ENCODE measurements at regions not wholly inside any gene's neighbourhood (a gene's known extent, or its start where the extent isn't known, plus 50 kb on each side); places are given as distances from the start of the nearest gene placed in this dataset.
A peak's percentile ranks its signal among the peaks of the same experiment; 100 is the strongest.
"Not testable (repeated sequence)": the region's sequence is repeated elsewhere in the genome, so short reads cannot be mapped to it uniquely, and the experiment has no call there.

DNA sequence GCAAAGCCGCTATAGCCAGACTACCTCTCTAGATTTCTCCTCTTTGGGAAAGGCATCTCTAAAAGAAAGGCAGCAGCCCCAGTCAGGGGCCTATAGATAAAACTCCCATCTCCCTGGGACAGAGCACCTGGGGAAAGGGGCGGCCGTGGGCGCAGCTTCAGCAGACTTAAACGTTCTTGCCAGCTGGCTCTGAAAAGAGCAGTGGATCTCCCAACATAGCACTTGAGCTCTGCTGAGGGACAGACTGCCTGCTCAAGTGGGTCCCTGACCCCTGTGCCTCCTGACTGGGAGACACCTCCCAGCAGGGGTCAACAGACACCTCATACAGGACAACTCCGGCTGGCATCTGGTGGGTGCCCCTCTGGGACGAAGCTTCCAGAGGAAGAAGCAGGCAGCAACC lies 276.5 kb downstream of the CD109 start:
- not testable (repeated sequence) for DNase-seq

DNA sequence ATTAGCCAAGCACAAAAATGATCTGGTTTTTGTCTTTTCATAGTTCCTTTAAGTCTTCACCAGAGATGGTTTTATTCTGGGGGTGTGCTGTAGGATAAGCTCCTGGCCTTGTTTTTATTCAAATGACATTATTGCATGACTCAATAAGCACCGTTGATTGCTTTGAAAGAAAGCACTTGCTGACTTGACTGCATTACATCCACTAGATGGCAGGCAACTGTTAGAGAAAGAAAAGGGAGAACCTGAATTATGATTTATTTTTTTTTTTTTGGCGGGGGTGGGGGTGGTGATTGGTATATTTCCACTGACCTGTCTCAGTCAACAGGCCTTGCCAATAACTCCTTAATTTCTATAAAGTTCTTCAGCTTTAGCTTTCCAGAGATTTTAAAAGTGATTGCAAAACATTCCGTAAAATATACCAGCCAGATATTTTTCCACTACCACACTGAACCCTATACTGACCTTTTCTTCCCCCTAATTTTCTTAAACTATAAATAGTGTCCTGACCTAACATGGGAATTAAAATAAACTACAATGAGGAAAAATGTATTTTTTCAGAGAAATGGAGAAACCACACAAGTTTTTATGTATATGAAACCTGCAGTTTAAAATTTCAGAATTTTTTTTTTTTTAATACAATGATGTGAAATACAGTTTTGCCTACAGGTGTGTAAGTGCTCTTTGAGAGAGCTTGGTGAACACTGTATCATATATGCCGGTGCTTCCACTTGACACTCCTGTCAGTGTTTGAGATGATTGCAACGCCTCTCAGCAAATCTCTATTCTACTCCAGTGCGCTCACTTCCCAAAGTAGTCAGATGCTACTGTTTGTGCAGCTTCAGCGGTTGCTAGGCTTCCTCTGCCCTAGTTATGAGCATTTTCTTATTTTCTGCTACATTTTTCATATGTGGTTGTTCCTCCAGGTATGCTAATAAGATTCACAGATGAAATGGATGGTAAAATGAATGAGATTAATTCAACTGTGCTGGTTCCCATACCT lies 274.3 kb downstream of the CD109 start:
- peak; percentile 13 for DNase-seq

DNA sequence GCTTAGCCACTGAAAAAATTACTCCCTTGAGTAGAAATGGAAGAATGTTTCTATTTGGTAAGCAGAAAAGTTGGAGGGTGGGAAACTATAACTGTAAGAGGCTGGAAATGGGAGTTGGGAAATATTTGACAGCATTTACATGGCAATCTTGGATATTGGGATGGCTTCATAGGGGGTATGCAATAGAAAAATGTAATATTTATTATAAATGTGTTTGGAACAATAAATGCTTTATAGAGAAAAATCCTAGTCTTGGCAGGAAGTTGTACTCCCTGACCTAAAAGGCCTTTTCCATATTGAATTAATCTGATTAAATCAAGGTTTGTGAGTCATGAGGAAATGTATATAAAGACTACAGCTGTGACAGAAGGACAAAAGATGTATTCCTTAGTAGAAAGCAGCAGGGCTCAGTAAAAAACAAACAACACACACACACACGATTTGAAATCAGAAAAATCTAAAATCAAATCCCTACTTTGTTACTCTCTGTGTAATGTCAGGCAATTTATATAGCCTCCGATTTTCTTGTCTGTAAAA lies 272.3 kb downstream of the CD109 start:
- no peak for DNase-seq

DNA sequence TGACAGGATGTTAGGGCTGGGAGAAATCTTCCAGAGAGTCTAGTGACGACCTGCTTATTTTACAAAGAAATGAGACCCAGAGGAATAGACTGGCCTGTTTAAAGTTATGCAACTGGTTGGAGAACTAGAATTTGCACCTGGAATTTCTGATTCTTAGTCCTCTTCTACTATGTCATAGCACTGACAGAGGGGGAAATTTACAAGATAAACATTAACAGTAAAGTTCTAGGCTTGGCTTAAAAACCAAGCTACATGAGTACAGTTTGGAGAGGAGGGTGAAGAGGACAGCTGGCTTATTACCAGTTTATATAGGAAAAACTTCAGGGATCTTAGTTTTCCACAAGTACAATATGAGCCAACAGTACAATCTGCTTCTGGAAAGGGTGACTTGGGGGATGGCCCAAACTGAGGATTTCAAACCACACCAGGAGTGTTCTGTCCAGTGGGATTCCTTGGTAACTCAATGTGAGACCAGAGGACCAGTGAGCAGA lies 269.6 kb downstream of the CD109 start:
- no peak for DNase-seq

DNA sequence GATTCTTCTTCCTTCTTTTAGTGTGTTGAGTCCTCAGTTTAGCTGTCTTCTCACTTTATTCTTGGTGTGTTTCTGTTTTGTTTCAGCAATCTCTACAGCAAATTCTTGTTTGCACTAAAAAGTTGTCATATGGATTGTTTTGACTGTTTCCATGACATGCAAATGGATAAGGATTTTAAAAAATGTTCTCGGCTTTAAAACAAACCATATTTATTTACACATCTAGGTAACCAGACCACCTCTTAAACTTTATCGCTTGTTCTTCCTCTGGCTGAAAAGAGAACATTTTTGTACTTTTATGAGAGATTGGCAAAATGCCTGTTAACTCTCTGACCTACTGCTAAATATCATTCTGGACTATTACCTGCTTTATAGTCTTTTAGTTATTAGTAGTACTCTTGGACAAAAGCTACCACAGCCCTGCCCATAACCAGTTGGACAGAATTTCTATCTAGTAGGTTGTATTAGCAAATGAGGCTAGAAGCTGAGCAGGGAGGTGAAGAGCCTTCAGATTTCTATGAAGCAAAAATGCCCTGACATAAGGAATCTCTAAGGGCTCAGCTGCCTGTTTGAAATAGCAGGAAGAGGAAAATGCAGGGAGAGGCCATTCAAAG lies 268.3 kb downstream of the CD109 start:
- no peak for DNase-seq

DNA sequence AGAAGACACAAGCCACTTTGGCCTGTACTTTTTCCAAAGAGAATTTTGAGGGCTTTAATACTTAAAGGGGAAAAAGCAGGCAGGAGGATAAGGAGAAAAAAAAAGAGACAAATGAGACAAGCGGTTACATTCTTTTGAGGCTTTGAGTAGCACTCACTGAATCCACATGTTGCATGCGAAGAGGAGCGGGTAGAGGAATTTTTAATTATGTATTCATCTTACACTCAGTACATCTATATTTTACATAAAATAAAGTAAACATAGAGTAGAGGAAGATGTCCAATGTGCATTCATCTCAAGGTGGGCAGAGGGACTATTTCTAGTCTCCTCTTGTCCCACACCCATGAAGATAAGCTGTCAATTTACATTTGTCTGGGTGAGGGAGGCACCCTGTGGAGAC lies 266.9 kb downstream of the CD109 start:
- no peak for DNase-seq

DNA sequence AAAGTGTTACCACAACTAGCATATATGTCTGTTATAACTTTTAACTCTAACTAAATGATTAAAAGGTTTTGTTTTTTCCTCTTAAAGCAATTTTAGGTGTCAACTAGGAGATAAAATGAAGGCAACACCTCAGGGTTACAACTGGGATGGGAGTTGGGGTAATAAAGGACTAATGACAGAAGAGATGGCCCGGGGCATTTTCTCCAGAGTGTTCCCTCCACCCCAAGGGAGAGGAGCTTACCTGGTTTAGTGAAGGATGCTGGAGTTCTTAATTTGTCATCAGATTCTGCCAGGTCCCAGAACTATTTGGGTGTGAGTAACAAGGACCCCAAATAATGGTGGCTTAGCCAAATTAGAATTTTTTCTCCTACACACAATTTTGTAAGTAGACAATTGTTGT lies 260.3 kb downstream of the CD109 start:
- no peak for DNase-seq

DNA sequence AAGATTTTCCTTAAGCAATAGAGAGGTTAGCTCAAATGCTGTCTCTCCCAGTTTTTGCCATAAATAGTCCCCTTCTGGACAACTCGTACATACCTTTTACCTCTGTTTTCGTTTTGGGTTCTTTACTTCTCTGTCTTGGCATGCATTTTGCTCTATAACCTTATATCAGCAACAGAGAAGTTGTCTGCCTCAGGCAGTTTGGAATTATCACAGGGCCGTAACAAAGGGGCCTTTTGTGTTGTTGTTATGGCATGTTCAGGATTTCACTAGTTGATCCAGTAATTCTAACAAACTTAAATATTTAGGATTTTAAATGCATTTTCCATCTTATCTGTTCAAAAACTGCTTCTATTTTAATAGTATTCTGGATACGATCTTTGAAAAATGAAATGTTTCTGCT lies 259.8 kb downstream of the CD109 start:
- no peak for DNase-seq

DNA sequence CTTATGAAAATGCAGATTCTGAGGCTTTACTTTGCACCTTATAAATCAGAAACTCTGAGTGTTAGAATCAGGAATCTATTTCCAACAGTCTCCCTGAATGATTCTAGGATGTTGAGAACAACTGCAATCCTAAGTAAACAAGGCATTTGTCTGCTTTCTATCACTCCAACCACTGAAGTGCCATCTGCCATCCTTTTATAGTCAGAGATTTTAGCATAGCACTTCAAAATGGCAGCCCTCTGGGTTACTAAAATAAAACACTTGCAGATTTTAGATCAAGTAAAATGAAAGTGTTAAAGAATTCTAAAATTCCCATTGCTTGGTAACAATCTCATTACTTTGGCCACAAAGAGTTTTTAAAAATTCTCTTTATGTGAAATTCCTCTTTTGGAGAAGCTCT lies 258.9 kb downstream of the CD109 start:
- no peak for DNase-seq

DNA sequence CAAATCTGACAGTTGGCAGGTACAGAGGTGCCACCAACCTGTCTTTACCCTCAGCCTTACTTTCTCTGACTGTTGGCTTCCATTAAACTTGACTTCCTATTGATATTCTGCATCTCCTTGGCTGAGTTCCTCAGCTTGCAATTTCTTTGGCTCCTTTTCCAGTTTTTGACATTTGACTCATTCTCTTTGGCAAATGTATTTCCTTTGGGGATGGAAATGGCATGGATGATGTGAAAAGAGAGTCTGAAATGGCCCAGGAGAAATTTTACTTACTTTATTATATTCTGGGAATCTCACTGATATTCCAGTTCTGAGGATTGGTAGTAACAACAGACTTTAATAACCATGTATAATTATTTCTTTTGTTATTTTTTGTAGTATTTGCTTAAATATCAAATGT lies 255.2 kb downstream of the CD109 start:
- DNase-seq = no peak

DNA sequence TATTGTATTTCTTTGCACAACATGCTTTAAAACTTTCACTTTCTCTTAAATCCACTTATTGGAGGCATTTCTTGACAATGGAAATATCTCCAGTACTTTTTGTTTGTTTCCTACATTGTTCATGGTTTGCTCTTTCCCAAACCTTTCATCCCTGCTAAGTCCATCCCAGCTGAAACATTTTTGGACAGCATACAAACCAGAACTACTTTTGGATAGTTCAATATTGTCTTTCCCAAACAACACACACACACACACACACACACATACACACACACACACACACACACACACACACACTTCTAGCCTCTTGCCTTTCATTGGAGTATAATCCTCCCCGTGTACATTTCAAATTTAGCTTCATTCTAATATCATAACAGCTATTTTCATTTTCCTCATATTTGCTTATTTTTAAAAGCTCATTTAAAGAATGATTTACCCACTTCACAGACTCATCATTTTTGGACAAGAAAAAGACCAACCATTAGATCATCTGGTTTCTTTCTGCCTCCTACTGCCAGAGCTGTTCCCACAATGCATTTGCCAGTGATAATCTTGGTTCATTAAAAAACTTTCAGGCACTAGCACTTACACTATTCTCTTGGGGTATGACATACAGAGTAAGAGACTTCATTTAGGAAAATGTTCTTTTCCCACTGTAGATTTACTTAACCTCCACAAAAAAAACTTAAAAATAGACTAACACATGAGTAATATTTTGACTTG lies 248.1 kb downstream of the CD109 start:
- no peak for DNase-seq

DNA sequence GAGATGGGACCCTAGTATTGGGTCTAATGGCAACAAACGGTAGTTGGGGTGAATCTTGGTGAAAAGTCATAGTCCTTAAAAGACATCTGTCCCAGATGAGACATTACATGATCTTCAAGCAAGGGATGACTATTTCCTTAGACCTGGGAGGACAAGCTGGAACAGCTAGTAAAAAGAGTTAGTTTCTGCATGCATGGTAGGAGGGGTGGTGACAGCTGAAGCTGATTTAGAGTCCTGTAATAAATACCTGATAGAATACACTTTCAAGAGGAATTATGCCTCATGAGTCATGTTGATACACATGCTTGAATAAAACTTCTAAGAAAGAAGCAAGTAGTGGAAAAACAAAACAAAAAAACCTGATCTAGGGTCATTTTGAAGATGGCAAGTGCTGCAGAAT lies 247.4 kb downstream of the CD109 start:
- DNase-seq = no peak

DNA sequence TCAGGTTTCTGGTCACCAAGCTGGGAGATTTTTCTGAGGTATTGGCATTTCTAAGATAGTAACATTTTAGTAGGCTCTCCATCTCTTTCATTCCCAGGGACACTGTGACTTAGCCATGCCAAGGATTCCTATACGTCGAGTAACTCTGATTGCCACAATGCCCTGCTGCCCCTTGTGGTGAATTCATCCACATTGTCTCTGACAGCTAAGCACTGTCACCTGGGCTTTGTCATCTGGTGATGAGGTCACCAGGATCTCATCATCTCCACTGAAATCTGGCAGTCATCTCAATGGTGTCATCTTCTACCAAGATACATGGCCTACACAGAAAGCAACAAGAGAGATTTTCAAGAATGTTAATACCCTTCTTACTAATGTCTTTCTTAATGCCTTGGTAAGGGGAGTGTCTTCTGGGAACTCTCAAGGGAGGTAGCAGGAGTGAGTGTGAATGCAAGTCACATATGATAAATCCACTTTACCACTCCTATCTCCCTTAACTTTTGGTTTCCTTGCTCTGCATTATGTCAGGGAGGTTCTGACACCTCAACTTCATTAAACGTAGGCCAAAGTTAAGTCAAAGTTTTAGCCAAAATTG lies 246.7 kb downstream of the CD109 start:
- DNase-seq = no peak

DNA sequence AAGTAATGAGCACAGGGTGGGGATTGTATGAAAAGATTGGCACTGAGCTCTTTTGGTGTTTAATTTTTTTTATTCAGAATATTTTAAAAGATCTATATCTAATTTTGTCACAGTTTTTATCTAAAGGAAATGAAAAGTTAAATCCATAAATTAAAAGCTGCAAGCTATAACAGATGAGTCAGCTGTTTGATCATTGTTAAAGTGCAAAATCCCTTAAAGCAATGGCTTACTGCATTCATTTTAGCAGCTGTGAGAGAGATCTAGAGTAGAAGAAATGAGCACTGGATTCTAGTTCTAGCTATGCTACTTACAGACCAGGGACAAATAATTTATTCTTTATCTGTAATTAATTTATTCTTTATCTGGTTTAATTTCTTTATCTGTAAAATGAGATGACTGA lies 245.9 kb downstream of the CD109 start:
- DNase-seq = no peak

DNA sequence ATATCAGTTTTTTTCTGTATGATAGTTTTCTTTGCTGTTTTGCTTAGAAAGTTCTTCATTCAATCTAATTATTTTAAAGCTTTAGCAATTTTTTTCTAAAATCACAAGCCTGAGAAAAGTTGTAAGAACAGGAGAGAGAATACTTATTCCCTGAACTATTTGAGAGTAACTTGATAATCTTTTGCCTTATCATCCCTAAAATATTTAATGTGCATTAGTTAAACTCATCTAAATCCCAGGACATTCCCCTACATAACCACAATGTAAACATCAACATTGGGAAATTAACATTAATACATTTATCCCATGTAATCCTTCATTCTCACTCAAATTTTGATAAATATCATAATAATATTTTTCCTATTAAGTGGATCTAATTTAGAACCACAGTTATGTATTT lies 241.8 kb downstream of the CD109 start:
- no peak for DNase-seq

DNA sequence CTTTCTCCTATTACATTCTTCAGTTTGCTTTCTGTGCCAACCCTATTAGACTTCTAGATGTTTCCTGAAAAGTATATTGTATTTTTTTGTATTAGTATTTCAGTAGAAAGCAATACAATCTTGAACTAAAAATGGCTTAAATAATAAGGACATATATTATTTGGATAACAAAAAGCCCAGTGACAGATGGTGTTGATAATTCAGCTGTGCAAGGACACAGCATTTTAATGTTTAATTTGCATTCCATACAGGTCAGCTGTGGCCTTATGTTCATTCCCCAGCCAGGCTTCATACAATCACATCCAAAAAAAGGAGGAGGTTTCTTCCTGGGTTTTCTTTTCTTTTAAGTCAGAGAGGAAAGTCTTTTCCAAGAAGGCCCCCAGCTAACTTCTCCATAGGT lies 236.9 kb downstream of the CD109 start:
- DNase-seq = no peak

DNA sequence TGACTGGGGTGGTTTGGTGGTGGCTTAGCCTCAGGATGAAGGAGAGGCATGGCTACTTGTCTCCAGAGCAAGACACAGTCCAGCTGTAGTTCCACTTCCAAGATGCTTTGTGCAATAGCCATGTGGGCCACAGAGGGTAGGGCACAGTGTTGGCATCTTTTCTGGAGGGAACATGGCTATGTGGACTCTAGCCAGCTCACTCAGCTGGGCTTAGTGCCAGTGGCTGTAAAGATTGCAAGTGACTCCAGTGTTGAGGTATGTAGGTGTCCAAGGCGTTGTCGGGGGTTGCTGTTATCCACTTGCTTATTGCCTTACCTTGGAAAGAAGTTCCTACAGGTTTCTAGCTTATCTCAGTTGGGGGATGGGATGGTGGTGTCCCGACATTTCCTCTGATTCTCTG lies 233.4 kb downstream of the CD109 start:
- no peak for DNase-seq

DNA sequence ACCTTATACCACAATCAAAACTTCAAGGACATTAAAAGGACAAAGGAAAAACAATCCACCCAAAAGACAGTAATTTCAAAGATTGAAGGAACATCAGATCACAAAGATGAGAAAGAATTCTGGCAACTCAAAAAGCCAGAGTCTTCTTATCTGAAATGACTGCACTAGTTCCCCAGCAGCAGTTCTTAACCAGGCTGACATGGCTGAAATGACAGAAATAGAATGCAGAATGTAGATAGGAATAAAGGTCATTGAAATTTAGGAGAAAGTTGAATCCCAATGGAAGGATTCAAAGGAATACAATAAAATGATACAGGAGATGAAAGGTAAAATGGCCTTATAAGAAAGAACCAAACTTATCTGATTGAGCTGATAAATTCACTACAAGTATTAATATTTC lies 231.4 kb downstream of the CD109 start:
- DNase-seq = no peak

DNA sequence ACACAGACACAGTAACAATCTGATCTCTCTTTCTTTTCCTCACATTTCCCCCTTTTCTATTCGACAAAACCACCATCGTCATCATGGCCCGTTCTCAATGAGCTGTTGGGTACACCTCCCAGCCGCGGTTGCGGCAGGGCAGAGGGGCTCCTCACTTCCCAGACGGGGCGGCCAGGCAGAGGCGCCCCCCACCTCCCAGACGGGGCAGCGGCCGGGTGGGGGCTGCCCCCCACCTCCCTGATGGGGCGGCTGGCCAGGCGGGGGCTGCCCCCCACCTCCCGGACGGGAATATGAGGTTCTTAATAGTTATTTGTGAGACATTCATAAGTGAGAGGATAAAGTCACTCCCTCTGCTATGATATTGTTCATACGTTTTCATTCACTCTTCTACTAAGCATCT lies 229.7 kb downstream of the CD109 start:
- DNase-seq = not testable (repeated sequence)

DNA sequence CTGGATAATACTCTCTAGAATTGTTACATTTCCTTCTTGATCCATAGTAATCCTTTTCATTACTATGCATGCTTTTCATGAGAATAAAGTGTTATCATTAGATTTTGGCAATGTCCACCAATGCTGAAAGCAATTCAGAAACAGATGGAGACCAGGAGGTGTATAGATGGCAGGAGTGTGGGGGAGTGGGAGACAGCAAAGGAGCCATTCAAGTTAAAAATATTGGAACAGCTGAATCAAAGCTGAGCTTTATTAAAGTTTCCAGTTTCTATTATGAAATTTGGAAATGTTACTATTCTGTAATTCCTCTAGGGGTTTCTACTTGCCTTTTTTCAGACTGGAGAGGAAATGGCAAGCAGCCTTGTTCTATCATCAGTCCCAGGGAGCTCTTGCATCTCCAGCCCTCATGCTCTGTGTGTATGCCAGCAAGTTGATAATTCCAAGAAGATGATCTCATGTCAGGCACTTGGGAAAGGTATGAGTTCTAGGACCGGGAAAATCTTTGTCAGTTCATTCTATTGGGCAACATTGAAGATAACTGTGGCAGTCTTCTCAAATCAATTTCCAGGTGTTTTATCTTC lies 228.0 kb downstream of the CD109 start:
- DNase-seq = no peak

DNA sequence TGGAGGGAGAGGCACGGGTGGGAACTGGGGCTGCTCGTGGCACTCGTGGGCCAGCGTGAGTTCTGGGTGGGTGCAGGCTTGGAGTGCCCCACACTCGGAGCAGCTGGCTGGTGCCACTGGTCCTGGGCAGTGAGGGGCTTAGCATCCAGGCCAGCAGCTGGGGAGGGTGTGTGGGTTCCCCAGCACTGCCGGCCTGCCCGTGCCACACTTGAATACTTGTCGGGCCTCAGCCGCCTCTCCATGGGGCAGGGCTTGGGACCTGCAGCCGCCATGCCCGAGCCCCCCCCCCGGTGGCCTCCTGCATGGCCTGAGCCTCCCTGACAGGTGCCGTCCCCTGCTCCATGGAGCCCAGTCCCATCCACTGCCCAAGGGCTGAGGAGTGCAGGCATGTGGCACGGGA lies 207.2 kb downstream of the CD109 start:
- no peak for DNase-seq

DNA sequence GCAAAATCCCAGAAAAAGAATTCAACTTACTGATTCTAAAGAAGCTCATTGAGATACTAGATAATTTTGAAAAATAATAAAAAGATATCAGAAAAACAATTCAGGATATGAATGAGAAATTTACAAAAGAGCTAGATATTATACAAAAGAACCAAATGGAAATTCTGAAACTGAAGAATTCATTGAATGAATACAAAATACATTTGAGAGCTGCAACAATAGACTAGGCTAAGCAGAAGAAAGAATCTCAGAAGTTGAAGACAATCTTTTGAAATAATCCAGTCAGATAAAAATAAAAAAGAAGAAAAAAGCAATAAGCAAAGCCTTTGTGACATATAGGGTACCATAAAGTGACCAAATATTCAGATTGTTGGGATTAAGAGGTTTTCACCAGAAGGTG lies 206.0 kb downstream of the CD109 start:
- DNase-seq = no peak

DNA sequence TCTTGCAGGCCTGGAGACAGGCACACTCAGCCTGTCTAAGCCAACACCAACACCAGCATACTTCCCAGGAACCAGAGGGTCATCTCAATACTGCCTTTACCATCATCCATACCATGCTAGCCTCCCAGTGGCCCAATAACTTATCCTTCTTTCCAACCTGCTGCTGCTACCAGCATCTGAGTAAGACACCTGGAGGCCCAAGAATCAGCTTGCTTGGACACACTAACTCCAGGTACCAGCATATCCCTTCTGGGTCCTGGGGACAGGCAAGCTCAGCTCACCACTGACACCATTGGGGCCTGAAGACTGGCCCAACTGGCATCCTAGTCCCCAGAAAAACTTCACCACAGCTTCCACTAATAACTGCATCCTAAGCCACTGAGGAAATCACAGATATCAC lies 205.3 kb downstream of the CD109 start:
- DNase-seq = no peak
